H1 (cell line): ENCODE measurements at regions not wholly inside any gene's neighbourhood (a gene's known extent, or its start where the extent isn't known, plus 50 kb on each side); places are given as distances from the start of the nearest gene placed in this dataset.

Source experiments
- CBX8 ChIP-seq: fragments of 300-800, 300-1000 bp; sonication (generic); IDR thresholded peaks from 2 replicates; pipeline ENCODE4 v1.7.1; 2016; ENCODE audit warnings: low read depth, low read length, borderline replicate concordance
- CHD7 ChIP-seq: fragments of 300-600 bp; sonication (generic); IDR thresholded peaks from 2 replicates; pipeline ENCODE4 v1.7.1; 2012; ENCODE audit warnings: low read length, moderate library complexity, mild to moderate bottlenecking, inconsistent platforms; ENCODE audit not compliant: insufficient replicate concordance
- GABPA ChIP-seq: IDR thresholded peaks from 2 replicates; pipeline ENCODE4 v1.6.1; 2011; ENCODE audit warnings: mild to moderate bottlenecking, low read length, moderate library complexity, borderline replicate concordance; ENCODE audit not compliant: insufficient read depth
- TF ChIP-seq, protein P1 (sequence below): IDR thresholded peaks from 2 replicates; pipeline ENCODE4 v1.6.1; 2012; ENCODE audit warnings: inconsistent platforms

DNA sequence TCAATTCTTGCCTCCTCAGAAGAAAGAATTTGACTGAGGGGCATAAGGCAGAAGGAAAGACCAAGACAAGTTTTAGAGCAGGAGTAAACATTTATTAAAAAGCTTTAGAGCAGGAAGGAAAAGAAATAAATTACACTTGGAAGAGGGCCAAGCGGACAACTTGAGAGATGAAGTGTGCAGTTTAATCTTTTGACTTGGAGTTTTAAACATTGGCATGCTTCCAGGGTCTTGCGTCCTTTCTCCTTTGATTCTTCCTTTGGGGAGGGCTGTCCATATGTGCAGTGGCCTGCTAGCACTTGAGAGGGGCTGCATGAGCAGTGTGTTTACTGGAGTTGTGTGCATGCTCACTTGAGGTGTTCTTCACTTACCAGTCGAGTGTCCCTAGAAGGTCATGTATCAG lies 275.8 kb upstream of the IL1RAPL1 start (continued):
- TF ChIP-seq CHD7 (no peak), CBX8 (no peak), GABPA (no peak)
- TF ChIP-seq, protein P1, sequence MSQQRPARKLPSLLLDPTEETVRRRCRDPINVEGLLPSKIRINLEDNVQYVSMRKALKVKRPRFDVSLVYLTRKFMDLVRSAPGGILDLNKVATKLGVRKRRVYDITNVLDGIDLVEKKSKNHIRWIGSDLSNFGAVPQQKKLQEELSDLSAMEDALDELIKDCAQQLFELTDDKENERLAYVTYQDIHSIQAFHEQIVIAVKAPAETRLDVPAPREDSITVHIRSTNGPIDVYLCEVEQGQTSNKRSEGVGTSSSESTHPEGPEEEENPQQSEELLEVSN, result no peak
- TF ChIP-seq, all 59 proteins: peak for 0
